ENCODE measurements at regions not wholly inside any gene's neighbourhood (a gene's known extent, or its start where the extent isn't known, plus 50 kb on each side); places are given as distances from the start of the nearest gene placed in this dataset.

GRCh38 chr3:110198717-110199587, 861.6 kb upstream of the DPPA4 start (continued):
- TF ChIP-seq ARID3A (IDR thresholded peaks at IDR 0.05; ENCODE audit: borderline replicate concordance, low read depth, low read length) (no peak), NR1H2 (CRISPR knock-in tag; IDR thresholded peaks at IDR 0.05) (no peak), MAFG (tag; conservative IDR thresholded peaks at IDR 0.05) (no peak), ZNF518B (CRISPR knock-in tag; IDR thresholded peaks at IDR 0.05) (no peak), HEY1 (CRISPR knock-in tag; IDR thresholded peaks at IDR 0.05; ENCODE audit: borderline replicate concordance) (no peak), RBM34 (IDR thresholded peaks at IDR 0.05; ENCODE audit: borderline replicate concordance, insufficient read depth, low read length) (no peak), KAT7 (CRISPR knock-in tag; IDR thresholded peaks at IDR 0.05; ENCODE audit: borderline replicate concordance) (no peak)

Data from K562 (cell line).